Loucy (cell line): ENCODE measurements at regions not wholly inside any gene's neighbourhood (a gene's known extent, or its start where the extent isn't known, plus 50 kb on each side); places are given as distances from the start of the nearest gene placed in this dataset.

ENCODE experiments used
- H2AFZ ChIP-seq: fragments of 200-600 bp; sonication (generic); 2 replicates; pipeline ENCODE4 v1.6.0; 2016; ENCODE audit warnings: antibody characterized with exemption, mild to moderate bottlenecking, low read length, moderate library complexity
- H3F3A ChIP-seq: fragments of 200-600 bp; 2 replicates; pipeline ENCODE4 v1.6.0; 2016; ENCODE audit warnings: antibody characterized with exemption, low read depth, mild to moderate bottlenecking
- H3K27me3 ChIP-seq: fragments of 200-600 bp; sonication (generic); 2 replicates; pipeline ENCODE4 v1.6.1; 2014; ENCODE audit warnings: low read length, mild to moderate bottlenecking; ENCODE audit not compliant: insufficient read depth, poor library complexity, severe bottlenecking
- H3K36me3 ChIP-seq: fragments of 200-600 bp; sonication (generic); 2 replicates; pipeline ENCODE4 v1.6.1; 2016; ENCODE audit warnings: low read length; ENCODE audit not compliant: insufficient read depth
- H3K4me1 ChIP-seq: fragments of 200-600 bp; sonication (generic); 2 replicates; pipeline ENCODE4 v1.5.1; 2014; ENCODE audit warnings: low read length, mild to moderate bottlenecking; ENCODE audit not compliant: insufficient read depth, poor library complexity, severe bottlenecking
- H3K4me2 ChIP-seq: fragments of 200-600 bp; sonication (generic); 2 replicates; pipeline ENCODE4 v1.6.0; 2014; ENCODE audit warnings: antibody characterized with exemption, low read length, low read depth, mild to moderate bottlenecking; ENCODE audit not compliant: poor library complexity, severe bottlenecking
- H3K4me3 ChIP-seq: fragments of 200-600 bp; sonication (generic); 2 replicates; pipeline ENCODE4 v1.5.1; 2014; ENCODE audit warnings: low read length, mild to moderate bottlenecking, mixed read lengths; ENCODE audit not compliant: poor library complexity, severe bottlenecking
- H3K79me2 ChIP-seq: fragments of 200-600 bp; sonication (generic); 2 replicates; pipeline ENCODE4 v1.6.1; 2014; ENCODE audit warnings: low read length; ENCODE audit not compliant: insufficient read depth
- H3K9ac ChIP-seq: fragments of 200-600 bp; sonication (generic); 2 replicates; pipeline ENCODE4 v1.6.0; 2014; ENCODE audit warnings: mild to moderate bottlenecking, low read depth, low read length, moderate library complexity; ENCODE audit not compliant: poor library complexity, severe bottlenecking
- H3K9me2 ChIP-seq: fragments of 200-600 bp; sonication (generic); replicated peaks from 2 replicates; pipeline ENCODE4 v1.6.1; 2016; ENCODE audit warnings: low read depth, low read length, mixed read lengths
- H3K9me3 ChIP-seq: fragments of 200-600 bp; sonication (generic); 2 replicates; pipeline ENCODE4 v1.6.1; 2014; ENCODE audit warnings: mild to moderate bottlenecking, antibody characterized with exemption, low read length, low read depth; ENCODE audit not compliant: insufficient read depth
- H4K20me1 ChIP-seq: fragments of 200-600 bp; sonication (generic); 2 replicates; pipeline ENCODE4 v1.6.0; 2014; ENCODE audit warnings: antibody characterized with exemption, low read length, mild to moderate bottlenecking; ENCODE audit not compliant: insufficient read depth, poor library complexity, severe bottlenecking
- CTCF ChIP-seq: fragments of 200-600 bp; sonication (generic); conservative IDR thresholded peaks from 2 replicates; pipeline ENCODE4 v1.5.1; 2014; ENCODE audit warnings: mild to moderate bottlenecking, antibody characterized with exemption, low read length
- EZH2phosphoT487 ChIP-seq: fragments of 200-600 bp; IDR thresholded peaks from 2 replicates; pipeline ENCODE4 v1.6.1; 2018; ENCODE audit warnings: antibody characterized with exemption, mild to moderate bottlenecking, moderate library complexity, borderline replicate concordance

- H3K4me2 ChIP-seq: no peak overlapping the region
- no peak for TF ChIP-seq EZH2phosphoT487
- no peak for TF ChIP-seq CTCF
Observed at GRCh38 chr9:36744678-36745077, 172.0 kb downstream of the MELK start.

GRCh38 chr9:36745977-36746376 is 173.3 kb downstream of the MELK start:
- Histone ChIP-seq H3K9me3 (no peaks in the 10 kb centered on the region), H3K79me2 (no peaks in the 10 kb centered on the region), H3K4me3 (no peak overlapping the region), H3K4me1 (no peaks in the 10 kb centered on the region), H3K36me3 (no peaks in the 10 kb centered on the region), H3K27me3 (no peaks in the 10 kb centered on the region), H3F3A (no peaks in the 10 kb centered on the region), H2AFZ (no peak overlapping the region), H3K9me2 (no peaks in the 10 kb centered on the region), H4K20me1 (no peaks in the 10 kb centered on the region), H3K9ac (no peak overlapping the region), H3K4me2 (no peak overlapping the region)
- no peak for TF ChIP-seq CTCF
- no peak for TF ChIP-seq EZH2phosphoT487

More at GRCh38 chr9:36744678-36745077, 172.0 kb downstream of the MELK start:
- H3K27me3 ChIP-seq: no peaks in the 10 kb centered on the region
- no peaks in the 10 kb centered on the region for H3K4me1 ChIP-seq
- no peak overlapping the region for H3K4me3 ChIP-seq
- H3K9me3 ChIP-seq: no peaks in the 10 kb centered on the region
- H3K9me2 ChIP-seq: no peaks in the 10 kb centered on the region
- H4K20me1 ChIP-seq: no peaks in the 10 kb centered on the region
- no peaks in the 10 kb centered on the region for H3K36me3 ChIP-seq
- no peaks in the 10 kb centered on the region for H3K79me2 ChIP-seq
- no peaks in the 10 kb centered on the region for H3F3A ChIP-seq
- H2AFZ ChIP-seq: no peak overlapping the region
- H3K9ac ChIP-seq: no peak overlapping the region

- Histone ChIP-seq H4K20me1 (no peaks in the 10 kb centered on the region), H3K79me2 (no peaks in the 10 kb centered on the region), H3K36me3 (no peaks in the 10 kb centered on the region), H3F3A (no peaks in the 10 kb centered on the region), H3K27me3 (no peaks in the 10 kb centered on the region), H3K4me1 (no peaks in the 10 kb centered on the region), H3K4me2 (no peak overlapping the region), H3K9me3 (no peaks in the 10 kb centered on the region), H2AFZ (no peak overlapping the region), H3K4me3 (no peak overlapping the region), H3K9ac (no peak overlapping the region), H3K9me2 (no peaks in the 10 kb centered on the region)
- TF ChIP-seq CTCF: no peak
- no peak for TF ChIP-seq EZH2phosphoT487
Observed at GRCh38 chr9:36746415-36746814, 173.7 kb downstream of the MELK start.
